ENCODE measurements at regions not wholly inside any gene's neighbourhood (a gene's known extent, or its start where the extent isn't known, plus 50 kb on each side); places are given as distances from the start of the nearest gene placed in this dataset.
"Not testable (repeated sequence)": the region's sequence is repeated elsewhere in the genome, so short reads cannot be mapped to it uniquely, and the experiment has no call there.

DNA sequence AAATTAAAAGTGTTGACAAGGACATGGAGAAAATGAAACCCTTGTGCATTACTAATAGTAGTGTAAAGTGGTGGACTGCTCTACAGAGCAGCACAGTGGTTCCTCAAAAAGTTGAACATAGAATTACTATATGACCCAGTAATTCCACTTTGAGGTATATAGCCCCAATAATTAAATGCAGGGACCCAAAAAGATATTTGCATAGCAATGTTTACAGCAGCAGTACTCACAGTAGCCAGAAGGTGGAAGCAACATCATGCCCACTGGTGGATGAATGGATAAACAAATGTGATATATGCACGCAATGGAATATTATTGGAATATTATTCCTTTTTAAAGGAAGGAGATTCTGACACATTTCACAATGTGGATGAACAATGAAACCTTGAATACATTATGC, 121.3 kb downstream of the POTEH start:
- DNase-seq; H3K27me3 Mint-ChIP-seq; H3K4me3 Mint-ChIP-seq; H3K27ac Mint-ChIP-seq; CTCF ChIA-PET; ATAC-seq; H3K9me3 Mint-ChIP-seq (ENCODE audit: low read depth); H3K36me3 Mint-ChIP-seq; H3K4me1 Mint-ChIP-seq: not testable (repeated sequence)

DNA sequence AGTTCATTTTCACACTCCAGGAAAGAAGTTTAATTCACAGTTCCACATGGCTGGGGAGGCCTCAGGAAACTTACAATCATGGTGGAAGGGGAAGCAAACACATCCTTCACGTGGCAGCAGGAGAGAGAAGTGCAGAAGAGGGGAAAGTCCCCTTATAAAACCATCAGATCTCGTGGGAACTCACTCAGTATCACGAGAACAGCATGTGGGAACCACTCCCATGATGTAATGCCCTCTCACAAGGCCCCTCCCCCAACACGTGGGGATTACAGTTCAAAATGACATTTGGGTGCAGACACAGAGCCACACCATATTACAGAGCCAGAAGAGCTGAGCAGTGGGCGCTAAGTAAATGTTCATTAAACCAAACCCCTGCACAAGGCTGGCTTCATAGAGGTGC, 126.0 kb downstream of the POTEH start:
- H3K4me3 Mint-ChIP-seq; H3K9me3 Mint-ChIP-seq (ENCODE audit: low read depth); H3K27me3 Mint-ChIP-seq; H3K27ac Mint-ChIP-seq; CTCF ChIA-PET; DNase-seq; ATAC-seq; H3K4me1 Mint-ChIP-seq; H3K36me3 Mint-ChIP-seq: not testable (repeated sequence)

DNA sequence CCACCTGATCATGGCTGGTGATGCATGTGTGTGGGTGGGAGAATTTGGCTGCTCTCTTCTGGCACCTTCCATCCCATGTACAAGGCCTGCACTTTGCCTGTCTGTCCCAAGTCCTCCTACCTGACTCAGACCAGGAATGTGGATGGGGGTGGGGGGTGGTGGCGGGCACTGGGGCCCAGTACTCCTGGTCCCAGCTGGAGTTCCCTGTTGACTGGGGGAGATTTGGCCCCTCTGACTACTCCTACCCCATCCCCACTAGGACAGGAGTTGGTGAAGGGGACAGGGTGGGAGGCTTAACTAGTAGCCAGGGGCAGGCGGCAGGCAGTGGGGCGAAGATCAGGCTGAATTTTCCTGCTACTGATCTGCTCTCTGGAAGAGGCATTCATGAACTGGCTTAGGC, 126.6 kb downstream of the POTEH start:
- H3K4me3 Mint-ChIP-seq; H3K9me3 Mint-ChIP-seq (ENCODE audit: low read depth); H3K36me3 Mint-ChIP-seq; CTCF ChIA-PET; H3K27me3 Mint-ChIP-seq; H3K27ac Mint-ChIP-seq; DNase-seq; H3K4me1 Mint-ChIP-seq; ATAC-seq: not testable (repeated sequence)

DNA sequence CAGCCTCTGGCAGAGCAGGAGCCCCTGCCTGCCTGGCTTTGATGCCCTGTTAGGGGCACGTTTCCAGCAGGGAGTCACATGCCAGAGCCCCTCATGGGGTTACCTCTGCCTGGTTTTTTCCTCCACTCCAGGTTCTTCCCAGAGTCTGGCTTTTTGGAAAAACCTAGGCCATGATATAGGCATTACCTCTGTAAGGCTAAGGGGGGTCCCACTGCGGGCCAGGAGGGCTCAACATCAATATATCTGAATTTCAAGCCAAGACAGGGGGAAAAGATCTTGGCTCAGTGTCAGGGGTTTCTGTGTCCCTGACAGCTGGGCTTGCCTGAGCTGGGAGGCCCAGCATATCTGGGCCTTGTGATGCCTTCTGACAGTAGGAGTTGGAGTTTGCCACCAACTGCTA, 127.4 kb downstream of the POTEH start:
- CTCF ChIA-PET; ATAC-seq; H3K9me3 Mint-ChIP-seq (ENCODE audit: low read depth): not testable (repeated sequence)

DNA sequence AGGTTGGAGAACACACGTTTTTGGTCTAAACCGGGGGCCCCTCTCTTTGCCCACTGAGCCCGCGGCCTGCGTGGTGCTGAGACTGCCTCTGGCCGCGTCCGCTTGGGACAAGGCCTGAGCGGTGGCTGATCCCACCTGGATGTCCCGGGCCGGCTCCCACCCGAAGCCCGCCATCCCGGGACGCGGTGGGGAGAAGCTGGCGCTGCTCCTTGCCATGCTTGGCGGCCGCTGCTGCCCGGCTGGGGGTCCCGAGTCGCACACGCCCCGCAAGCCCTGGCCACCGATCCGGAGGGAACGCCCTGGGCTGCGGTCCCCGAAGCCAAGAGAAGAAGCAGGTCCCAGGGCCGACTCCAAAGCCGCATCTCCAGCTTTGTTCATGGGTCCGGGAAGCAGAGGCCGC, 130.1 kb downstream of the POTEH start:
- H3K36me3 Mint-ChIP-seq; H3K9me3 Mint-ChIP-seq (ENCODE audit: low read depth); H3K27ac Mint-ChIP-seq; ATAC-seq; DNase-seq; H3K27me3 Mint-ChIP-seq; H3K4me1 Mint-ChIP-seq; CTCF ChIA-PET; H3K4me3 Mint-ChIP-seq: not testable (repeated sequence)

More for the DNA sequence above, 127.4 kb downstream of the POTEH start:
- H3K4me3 Mint-ChIP-seq, DNase-seq, H3K4me1 Mint-ChIP-seq, H3K27ac Mint-ChIP-seq, H3K36me3 Mint-ChIP-seq, H3K27me3 Mint-ChIP-seq: not testable (repeated sequence)

DNA sequence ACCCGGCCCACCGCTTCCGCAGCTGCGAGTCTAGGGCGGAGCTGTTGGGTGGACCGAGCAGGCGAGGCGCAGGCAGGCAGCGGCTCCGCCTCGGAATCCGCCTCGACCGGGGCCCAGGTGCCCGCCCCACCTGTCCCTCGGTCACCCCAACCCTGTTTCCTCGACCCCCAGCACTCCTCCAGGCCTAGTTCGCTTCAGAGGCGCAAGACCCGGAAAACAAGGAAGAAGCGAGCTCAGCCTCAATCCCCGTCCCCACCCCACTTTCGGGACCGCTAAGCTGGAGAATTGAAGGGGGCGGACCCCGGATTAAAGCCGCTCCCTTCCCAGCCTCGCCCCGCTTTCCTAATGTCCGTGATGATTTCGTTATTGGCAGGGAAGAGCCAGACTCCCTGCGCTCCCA, 131.3 kb downstream of the POTEH start:
- H3K27ac Mint-ChIP-seq; H3K4me3 Mint-ChIP-seq; CTCF ChIA-PET; H3K4me1 Mint-ChIP-seq; H3K36me3 Mint-ChIP-seq; H3K27me3 Mint-ChIP-seq; H3K9me3 Mint-ChIP-seq (ENCODE audit: low read depth); DNase-seq; ATAC-seq: not testable (repeated sequence)

DNA sequence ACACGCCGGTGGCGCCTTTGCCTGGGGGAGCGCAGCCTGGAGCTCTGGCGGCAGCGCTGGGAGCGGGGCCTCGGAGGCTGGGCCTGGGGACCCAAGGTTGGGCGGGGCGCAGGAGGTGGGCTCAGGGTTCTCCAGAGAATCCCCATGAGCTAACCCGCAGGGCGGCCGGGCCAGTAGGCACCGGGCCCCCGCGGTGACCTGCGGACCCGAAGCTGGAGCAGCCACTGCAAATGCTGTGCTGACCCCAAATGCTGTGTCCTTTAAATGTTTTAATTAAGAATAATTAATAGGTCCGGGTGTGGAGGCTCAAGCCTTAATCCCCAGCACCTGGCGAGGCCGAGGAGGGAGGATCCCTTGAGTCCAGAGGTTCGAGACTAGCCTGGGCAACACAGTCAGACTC, 132.2 kb downstream of the POTEH start:
- CTCF ChIA-PET; H3K27me3 Mint-ChIP-seq; ATAC-seq; DNase-seq; H3K27ac Mint-ChIP-seq; H3K9me3 Mint-ChIP-seq (ENCODE audit: low read depth); H3K4me3 Mint-ChIP-seq; H3K36me3 Mint-ChIP-seq; H3K4me1 Mint-ChIP-seq: not testable (repeated sequence)

DNA sequence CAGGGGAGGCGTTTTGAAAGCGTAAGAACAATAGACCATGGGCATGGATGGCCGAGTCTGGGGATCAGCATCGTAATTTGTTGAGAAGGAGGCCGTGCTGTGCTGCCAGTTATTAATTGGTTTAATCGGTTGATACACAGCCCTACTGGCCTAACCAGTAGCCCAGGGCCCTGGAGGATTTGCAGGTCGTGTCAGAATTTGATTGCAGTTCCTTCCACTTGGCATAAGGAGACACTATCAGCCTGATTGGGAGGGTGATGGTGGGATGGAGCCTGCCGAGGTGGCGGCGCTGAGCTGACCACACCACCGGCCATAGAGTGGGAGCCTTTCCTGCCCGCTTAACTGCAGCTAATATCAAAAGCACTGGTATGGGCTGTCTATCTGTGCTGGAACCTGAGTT, 133.4 kb downstream of the POTEH start:
- H3K36me3 Mint-ChIP-seq; H3K27me3 Mint-ChIP-seq; H3K9me3 Mint-ChIP-seq (ENCODE audit: low read depth); H3K27ac Mint-ChIP-seq; H3K4me1 Mint-ChIP-seq; ATAC-seq; CTCF ChIA-PET; H3K4me3 Mint-ChIP-seq; DNase-seq: not testable (repeated sequence)

DNA sequence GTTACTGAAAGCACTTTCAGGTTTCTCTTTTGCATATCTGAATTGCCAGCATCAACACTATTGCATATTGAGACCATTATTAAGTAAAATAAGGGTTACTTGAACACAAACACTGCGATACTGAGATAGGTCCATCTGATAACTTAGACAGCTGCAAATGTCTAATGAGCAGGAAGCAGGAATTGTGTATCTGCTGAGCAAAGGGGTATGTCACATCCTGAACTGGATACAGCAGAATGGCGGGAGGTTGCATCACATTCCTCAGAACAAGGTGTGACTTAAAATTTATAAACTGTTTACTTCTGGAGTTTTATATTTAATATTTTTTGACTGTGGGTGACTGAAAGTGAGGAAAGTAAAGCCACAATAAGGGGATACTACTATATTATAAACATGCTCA, 142.4 kb downstream of the POTEH start:
- H3K4me1 Mint-ChIP-seq; H3K9me3 Mint-ChIP-seq (ENCODE audit: low read depth); H3K27ac Mint-ChIP-seq; H3K4me3 Mint-ChIP-seq; DNase-seq; CTCF ChIA-PET; H3K36me3 Mint-ChIP-seq; ATAC-seq; H3K27me3 Mint-ChIP-seq: not testable (repeated sequence)

DNA sequence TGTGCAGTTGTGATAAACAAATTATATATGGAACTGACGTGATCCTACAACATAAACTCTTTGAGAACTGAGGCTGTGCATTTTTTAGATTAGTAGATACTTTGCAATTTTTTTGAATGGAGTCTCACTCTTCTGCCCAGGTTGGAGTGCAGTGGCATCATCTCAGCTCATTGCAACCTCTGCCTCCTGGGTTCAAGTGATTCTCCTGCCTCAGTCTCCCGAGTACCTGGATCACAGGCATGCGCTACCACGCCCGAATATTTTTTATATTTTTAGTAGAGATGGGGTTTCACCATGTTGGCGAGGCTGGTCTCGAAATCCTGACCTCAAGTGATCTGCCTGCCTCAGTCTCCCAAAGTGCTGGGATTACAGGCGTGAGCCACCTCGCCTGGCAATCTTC, 145.9 kb downstream of the POTEH start:
- DNase-seq; H3K9me3 Mint-ChIP-seq (ENCODE audit: low read depth); H3K27ac Mint-ChIP-seq; H3K4me1 Mint-ChIP-seq; H3K36me3 Mint-ChIP-seq; ATAC-seq; H3K27me3 Mint-ChIP-seq; CTCF ChIA-PET; H3K4me3 Mint-ChIP-seq: not testable (repeated sequence)

DNA sequence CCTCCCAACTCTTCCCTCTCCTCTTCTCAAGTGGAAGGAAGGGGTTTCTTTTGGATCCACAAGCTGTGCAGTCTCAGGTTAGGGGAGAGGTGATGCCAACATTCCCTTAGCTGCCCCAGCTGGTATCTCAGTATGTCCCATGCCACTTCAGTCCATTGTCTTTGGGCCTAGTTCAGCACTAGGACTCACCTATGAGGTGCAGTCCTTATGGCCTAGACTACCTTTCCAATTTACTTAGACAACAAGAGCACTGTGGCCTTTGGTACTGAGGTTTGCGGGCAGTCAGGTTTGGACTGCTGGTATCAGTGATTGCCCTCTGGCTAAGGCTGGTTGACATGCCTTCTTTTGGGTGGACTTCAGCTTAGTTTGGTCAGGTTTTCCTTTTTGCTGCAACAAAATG, 159.9 kb downstream of the POTEH start:
- CTCF ChIA-PET; H3K4me3 Mint-ChIP-seq; H3K27me3 Mint-ChIP-seq; H3K4me1 Mint-ChIP-seq; DNase-seq; H3K9me3 Mint-ChIP-seq (ENCODE audit: low read depth); ATAC-seq; H3K27ac Mint-ChIP-seq; H3K36me3 Mint-ChIP-seq: not testable (repeated sequence)

DNA sequence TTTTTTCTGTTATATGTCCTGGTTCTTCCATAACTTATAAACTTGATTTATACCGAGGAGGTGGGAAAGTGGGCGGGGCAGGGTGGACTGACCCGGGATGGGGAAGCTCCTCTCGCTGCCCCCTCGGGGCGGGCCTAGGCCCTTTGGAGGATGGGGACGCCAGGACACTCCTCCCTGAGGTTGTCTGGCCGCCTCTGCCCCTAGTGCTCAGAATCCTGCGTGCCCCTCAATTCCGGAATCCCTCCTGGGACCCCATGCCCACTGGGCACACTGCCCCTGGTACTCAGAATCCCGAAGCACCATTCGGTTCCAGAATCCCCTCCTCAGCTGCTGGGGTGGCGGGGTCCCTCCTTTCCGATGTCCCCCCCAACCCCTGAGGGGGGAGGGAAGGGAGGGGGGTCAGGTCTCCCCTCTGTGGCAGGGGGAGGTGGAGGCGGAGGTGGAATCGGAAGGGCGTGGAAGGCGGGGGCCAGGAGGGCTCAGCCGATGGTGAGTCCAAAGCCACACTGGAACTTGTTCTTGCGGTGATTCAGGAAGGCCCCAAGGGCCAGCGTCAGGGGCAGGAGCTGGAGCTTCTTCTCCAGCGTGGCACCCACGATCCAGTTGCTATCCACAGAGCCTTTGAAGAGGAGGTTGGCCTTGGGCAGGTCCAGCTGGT, 164.0 kb downstream of the POTEH start:
- ATAC-seq; H3K27ac Mint-ChIP-seq; H3K4me1 Mint-ChIP-seq; H3K4me3 Mint-ChIP-seq; H3K9me3 Mint-ChIP-seq (ENCODE audit: low read depth); DNase-seq; H3K36me3 Mint-ChIP-seq; CTCF ChIA-PET; H3K27me3 Mint-ChIP-seq: not testable (repeated sequence)

DNA sequence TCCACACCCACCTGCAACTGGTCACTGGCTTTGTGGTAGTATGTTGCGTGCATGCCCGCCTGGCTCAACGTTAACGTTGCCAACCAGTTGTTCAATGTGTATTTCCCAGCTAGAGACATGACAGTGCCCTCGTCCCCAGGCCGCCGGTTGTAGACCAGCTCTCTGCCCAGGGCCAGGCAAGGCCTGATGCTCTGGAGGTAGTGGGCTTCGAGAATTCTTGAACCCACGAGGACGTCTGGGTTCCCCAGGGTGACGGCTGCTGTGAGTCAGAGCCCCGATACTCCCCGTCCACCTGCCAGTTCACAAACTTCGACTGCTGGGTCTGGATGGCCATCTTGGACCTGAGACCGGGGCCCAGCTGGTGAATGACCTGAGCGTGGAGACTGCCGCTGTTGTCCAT, 164.6 kb downstream of the POTEH start:
- H3K27ac Mint-ChIP-seq; H3K27me3 Mint-ChIP-seq; H3K36me3 Mint-ChIP-seq; H3K4me3 Mint-ChIP-seq; H3K4me1 Mint-ChIP-seq; H3K9me3 Mint-ChIP-seq (ENCODE audit: low read depth); ATAC-seq; CTCF ChIA-PET: not testable (repeated sequence)
- DNase-seq = peak; percentile 36

DNA sequence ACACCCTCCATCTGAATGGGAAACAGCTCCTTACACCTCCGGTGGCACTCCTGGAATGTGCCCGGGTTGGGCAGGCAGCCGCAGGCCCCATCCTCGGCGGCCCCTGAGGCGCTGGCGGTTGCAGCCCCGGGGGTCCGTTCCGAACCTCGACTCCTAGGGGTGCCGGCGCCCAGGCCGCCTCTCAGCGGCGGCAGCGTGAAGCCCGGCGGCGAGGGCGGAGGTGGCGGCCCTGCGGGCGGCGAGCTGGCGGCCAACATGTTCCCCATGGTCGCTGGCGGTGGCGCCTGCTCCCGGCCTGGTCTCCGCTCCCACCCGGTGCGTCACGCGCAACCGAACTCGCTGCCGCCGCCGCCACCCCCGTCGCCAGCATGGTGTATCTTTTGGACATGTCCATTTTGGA, 165.2 kb downstream of the POTEH start:
- H3K27ac Mint-ChIP-seq; H3K27me3 Mint-ChIP-seq; ATAC-seq; H3K9me3 Mint-ChIP-seq (ENCODE audit: low read depth); DNase-seq; H3K4me3 Mint-ChIP-seq; CTCF ChIA-PET; H3K4me1 Mint-ChIP-seq; H3K36me3 Mint-ChIP-seq: not testable (repeated sequence)

DNA sequence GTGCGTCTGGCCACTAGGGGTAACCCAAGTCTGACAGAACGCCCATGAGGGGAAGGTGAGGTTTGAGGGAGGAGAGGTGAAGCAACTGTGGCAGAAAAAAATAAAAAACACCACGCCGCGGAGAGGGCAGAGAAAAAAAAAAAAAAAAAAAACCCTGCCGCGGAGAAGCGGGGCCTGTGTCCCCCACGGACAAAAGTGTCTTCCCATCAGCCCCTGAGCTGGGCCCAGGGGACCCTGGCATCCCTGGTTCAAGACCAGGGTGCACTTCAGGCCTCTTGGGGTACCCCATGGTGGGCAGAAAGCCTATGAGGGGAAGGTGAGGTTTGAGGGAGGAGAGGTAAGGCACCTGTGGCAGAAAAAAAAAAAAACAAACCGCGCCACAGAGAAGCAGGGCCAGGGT, 191.1 kb downstream of the POTEH start:
- H3K9me3 Mint-ChIP-seq (ENCODE audit: low read depth); H3K4me3 Mint-ChIP-seq; ATAC-seq; H3K4me1 Mint-ChIP-seq; CTCF ChIA-PET; DNase-seq; H3K36me3 Mint-ChIP-seq; H3K27me3 Mint-ChIP-seq; H3K27ac Mint-ChIP-seq: not testable (repeated sequence)

Data from activated CD8-positive, alpha-beta memory T cell treated with anti-CD3 and anti-CD28 coated beads, Interleukin-2, amount 10 ng/mL, durations not matched to agents 7 days and 5 days (primary cell).